Upper lobe of right lung (tissue), 1 donor: ENCODE measurements at regions not wholly inside any gene's neighbourhood (a gene's known extent, or its start where the extent isn't known, plus 50 kb on each side); places are given as distances from the start of the nearest gene placed in this dataset.

Experiments used
- ATAC-seq: fragments of 200-7000 bp; cut with Tn5 transposase; one replicate; pipeline ENCODE4 v1.9.1; 2020; ENCODE audit warnings: mild to moderate bottlenecking, moderate library complexity
- DNase-seq: peaks from one replicate; pipeline ENCODE4 v3.0.0-alpha.2; 2020
- H3K27ac ChIP-seq: fragments of 200-600 bp; one replicate; pipeline ENCODE4 v1.8.0; 2022
- H3K27me3 ChIP-seq: fragments of 200-600 bp; one replicate; pipeline ENCODE4 v1.8.0; 2022; ENCODE audit warnings: mild to moderate bottlenecking
- H3K36me3 ChIP-seq: fragments of 200-600 bp; one replicate; pipeline ENCODE4 v1.8.0; 2022
- H3K4me1 ChIP-seq: fragments of 200-600 bp; one replicate; pipeline ENCODE4 v1.8.0; 2022
- H3K4me3 ChIP-seq: fragments of 200-600 bp; one replicate; pipeline ENCODE4 v1.8.0; 2022; ENCODE audit warnings: mild to moderate bottlenecking
- H3K9me3 ChIP-seq: fragments of 200-600 bp; one replicate; pipeline ENCODE4 v1.8.0; 2022
- CTCF ChIP-seq: fragments of 200-600 bp; IDR thresholded peaks from one replicate; pipeline ENCODE4 v1.8.0; 2022; ENCODE audit warnings: antibody characterized with exemption
- intact Hi-C: fragments of 100-400 bp; cut with DNase I; formaldehyde crosslinking; loops from one replicate; pipeline ENCODE4 v1.11.0; 2022
- donor health status: DM: no; HTN: yes; CAD: no; lungs with severe emphysema.

GRCh38 chr14:65938738-65939137, 526.2 kb downstream of the FUT8 start:
- TF ChIP-seq CTCF, result no peak
- no peaks in the 10 kb centered on the region for H3K4me1 ChIP-seq
- intact Hi-C loops, result no loop called here
- ATAC-seq (no peak), DNase-seq (no peak)
- no peaks in the 10 kb centered on the region for H3K9me3 ChIP-seq
- no peaks in the 10 kb centered on the region for H3K27me3 ChIP-seq
- no peaks in the 10 kb centered on the region for H3K36me3 ChIP-seq
- no peak overlapping the region for H3K27ac ChIP-seq
- H3K4me3 ChIP-seq, result no peak overlapping the region

- no peak overlapping the region for H3K27ac ChIP-seq
- H3K4me3 ChIP-seq, result no peak overlapping the region
- TF ChIP-seq CTCF, result no peak
- no peaks in the 10 kb centered on the region for H3K27me3 ChIP-seq
- intact Hi-C loops, result no loop called here
- no peaks in the 10 kb centered on the region for H3K36me3 ChIP-seq
- H3K9me3 ChIP-seq, result no peaks in the 10 kb centered on the region
- ATAC-seq, result no peak
- H3K4me1 ChIP-seq, result no peaks in the 10 kb centered on the region
- DNase-seq, result no peak
Observed at GRCh38 chr14:65939184-65939583, 526.7 kb downstream of the FUT8 start.

GRCh38 chr14:65940056-65940735, 527.7 kb downstream of the FUT8 start:
- ATAC-seq (no peak), DNase-seq (no peak)
- TF ChIP-seq CTCF, result no peak
- H3K4me1 ChIP-seq, result no peaks in the 10 kb centered on the region
- no peaks in the 10 kb centered on the region for H3K36me3 ChIP-seq
- H3K27ac ChIP-seq, result no peak overlapping the region
- intact Hi-C loops, result no loop called here
- H3K9me3 ChIP-seq, result no peaks in the 10 kb centered on the region
- H3K4me3 ChIP-seq, result no peak overlapping the region
- no peaks in the 10 kb centered on the region for H3K27me3 ChIP-seq

- no peaks in the 10 kb centered on the region for H3K36me3 ChIP-seq
- no peak for TF ChIP-seq CTCF
- H3K4me1 ChIP-seq, result no peaks in the 10 kb centered on the region
- ATAC-seq (no peak), DNase-seq (no peak)
- no peak overlapping the region for H3K27ac ChIP-seq
- H3K27me3 ChIP-seq, result no peaks in the 10 kb centered on the region
- no peaks in the 10 kb centered on the region for H3K9me3 ChIP-seq
- intact Hi-C loops, result no loop called here
- H3K4me3 ChIP-seq, result no peak overlapping the region
Observed at GRCh38 chr14:65941091-65941490, 528.6 kb downstream of the FUT8 start.

- Histone ChIP-seq H3K4me1 (no peaks in the 10 kb centered on the region), H3K4me3 (no peak overlapping the region)
Observed at GRCh38 chr14:65943150-65943549, 530.6 kb downstream of the FUT8 start.

More at GRCh38 chr14:65943150-65943549, 530.6 kb downstream of the FUT8 start:
- no peak overlapping the region for H3K27ac ChIP-seq
- no peaks in the 10 kb centered on the region for H3K36me3 ChIP-seq
- no peak for DNase-seq
- intact Hi-C loops, result no loop called here
- no peaks in the 10 kb centered on the region for H3K9me3 ChIP-seq
- no peak for TF ChIP-seq CTCF
- ATAC-seq, result no peak
- no peaks in the 10 kb centered on the region for H3K27me3 ChIP-seq
